ENCODE measurements at regions not wholly inside any gene's neighbourhood (a gene's known extent, or its start where the extent isn't known, plus 50 kb on each side); places are given as distances from the start of the nearest gene placed in this dataset.
A peak's percentile ranks its signal among the peaks of the same experiment; 100 is the strongest.

- DNase-seq (ENCODE audit: low read depth): no peak
Measured at GRCh38 chr2:12027136-12027535, 280.7 kb downstream of the LPIN1 start.

GRCh38 chr2:12031866-12032265 lies 285.4 kb downstream of the LPIN1 start:
- DNase-seq (ENCODE audit: low read depth): no peak

DNA sequence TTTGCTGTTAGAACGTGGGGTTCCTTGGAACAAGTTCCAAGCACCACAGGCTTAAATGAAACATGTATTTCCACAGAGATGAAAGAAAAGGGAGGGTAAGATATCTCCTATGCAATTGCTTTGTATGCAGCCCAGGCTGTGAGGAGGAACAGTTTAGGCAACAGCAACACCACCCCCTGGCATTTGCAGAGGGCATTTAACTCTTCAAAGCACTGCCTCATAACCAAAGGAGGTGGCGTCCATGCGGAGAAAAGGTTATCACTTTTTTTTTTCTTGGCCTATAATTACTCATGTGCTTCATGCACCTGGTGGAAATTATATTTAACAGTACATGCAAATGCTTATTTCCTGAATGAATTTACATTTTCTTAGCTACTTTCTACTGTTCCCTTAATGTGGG lies 286.0 kb downstream of the LPIN1 start:
- DNase-seq (ENCODE audit: low read depth): no peak

DNA sequence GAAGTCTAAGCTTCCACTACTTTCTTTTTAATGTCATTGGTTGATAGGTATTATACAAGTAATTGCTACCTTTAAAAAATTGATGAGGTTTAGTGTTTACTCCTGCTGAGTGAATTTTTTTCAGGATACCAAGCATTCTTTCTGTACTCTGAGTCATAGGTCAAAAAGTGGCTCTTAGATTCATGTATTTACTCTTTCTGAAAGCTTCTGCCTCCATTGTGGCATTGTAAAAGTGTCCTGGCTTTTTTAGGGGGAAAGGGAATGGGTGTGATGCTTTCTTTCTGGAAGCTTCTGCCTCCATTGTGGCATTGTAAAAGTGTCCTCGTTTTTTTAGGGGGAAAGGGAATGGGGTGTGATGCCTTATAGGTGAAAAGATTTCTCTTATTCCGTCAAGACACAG lies 286.5 kb downstream of the LPIN1 start:
- no peak for DNase-seq (ENCODE audit: low read depth)

- no peak for DNase-seq (ENCODE audit: low read depth)
Measured at GRCh38 chr2:12033494-12033893, 287.1 kb downstream of the LPIN1 start.

DNA sequence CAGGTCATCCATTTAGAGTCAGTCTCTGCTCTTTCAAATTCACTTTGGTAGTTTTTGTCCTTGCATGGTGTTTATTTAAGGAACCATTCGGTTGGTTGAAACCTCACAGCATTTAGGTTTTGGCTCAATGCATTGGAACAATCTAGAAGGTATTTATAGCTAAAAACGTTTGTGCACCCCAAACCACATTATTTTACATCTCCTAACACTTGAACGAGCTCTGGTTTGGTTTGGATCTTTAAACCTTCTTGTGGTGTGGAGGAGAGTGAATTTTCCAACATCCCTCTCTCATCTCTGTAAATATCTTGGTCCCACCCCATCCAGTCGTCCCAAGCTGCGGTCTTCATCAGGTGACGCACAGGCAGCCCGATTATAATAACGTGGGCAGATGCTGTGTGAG lies 287.9 kb downstream of the LPIN1 start:
- DNase-seq (ENCODE audit: low read depth): no peak

- no peak for DNase-seq (ENCODE audit: low read depth)
Measured at GRCh38 chr2:12035029-12035720, 288.7 kb downstream of the LPIN1 start.

DNA sequence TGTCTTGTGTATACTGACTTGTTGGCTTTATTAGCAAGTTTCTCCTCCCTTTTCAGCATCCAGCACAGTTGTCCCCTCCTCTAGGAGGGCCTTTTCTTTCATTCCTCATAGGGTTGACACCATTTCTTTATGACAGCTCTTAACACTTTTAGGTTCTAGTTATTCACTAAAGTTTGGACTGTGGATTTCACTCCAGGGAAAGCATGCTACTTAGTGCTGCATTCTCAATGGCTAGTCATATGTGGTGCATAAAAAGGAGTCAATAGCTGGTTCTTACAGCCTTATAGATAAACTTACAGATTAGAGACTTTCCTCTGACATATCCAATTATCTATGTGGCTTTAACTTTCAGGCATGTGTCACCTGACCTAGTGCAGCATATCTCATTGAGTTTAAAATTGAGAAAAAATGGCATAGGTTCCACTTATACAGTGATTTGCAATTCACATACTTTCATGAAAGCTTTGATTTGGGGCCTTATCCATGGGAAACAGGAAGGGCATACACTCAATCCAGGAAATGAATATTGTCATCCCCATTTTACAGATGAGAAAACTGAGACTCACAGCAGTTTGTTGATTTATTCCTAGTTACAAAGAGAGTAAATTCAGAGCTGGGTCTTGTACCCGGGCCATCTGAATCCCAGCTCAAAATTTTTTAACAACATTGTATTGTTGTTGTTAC lies 289.7 kb downstream of the LPIN1 start:
- DNase-seq (ENCODE audit: low read depth): no peak

GRCh38 chr2:12036640-12036983 lies 290.2 kb downstream of the LPIN1 start:
- DNase-seq (ENCODE audit: low read depth): no peak

DNA sequence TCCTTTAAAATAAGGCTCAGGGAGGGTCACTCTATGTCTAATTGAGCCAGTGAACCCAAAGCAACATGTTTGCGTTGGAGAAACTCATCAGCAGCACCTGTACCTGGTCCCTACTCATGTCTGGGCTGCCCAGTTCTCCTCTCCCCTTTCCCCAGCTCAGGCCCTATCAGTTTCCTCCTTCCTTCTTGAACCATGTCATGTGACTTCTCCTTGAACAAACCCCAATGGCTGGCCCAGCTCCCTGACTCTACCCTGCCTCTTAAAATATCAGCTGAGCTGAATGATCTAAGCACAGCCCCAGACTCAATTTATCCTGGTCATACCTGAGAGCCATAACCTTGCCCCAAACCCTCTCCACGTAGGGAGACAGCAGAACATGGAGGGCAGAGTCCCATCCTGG lies 290.9 kb downstream of the LPIN1 start:
- DNase-seq (ENCODE audit: low read depth): no peak

- no peak for DNase-seq (ENCODE audit: low read depth)
Measured at GRCh38 chr2:12041236-12041635, 294.8 kb downstream of the LPIN1 start.

DNA sequence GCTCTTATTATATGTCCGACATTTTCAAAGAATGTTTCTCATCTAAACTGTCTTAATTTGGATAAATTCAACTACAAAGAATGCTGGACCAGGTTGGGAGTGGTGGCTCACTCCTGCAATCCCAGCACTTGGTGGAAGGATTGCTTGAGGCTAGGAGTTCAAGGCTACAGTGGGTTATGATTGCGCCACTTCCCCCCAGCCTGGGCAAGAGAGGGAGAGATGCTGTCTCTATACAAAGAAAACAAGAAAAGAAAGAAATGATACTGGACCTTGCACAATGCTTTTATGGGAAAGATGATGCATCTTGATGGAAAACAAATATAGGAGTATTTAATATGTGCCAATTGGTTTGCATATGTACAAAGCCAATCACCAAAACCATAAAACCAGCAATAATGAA lies 296.7 kb downstream of the LPIN1 start:
- DNase-seq (ENCODE audit: low read depth): no peak

GRCh38 chr2:12044857-12045256 lies 298.4 kb downstream of the LPIN1 start:
- peak; percentile 9 for DNase-seq (ENCODE audit: low read depth)

- no peak for DNase-seq (ENCODE audit: low read depth)
Measured at GRCh38 chr2:12045864-12046291, 299.4 kb downstream of the LPIN1 start.

- no peak for DNase-seq (ENCODE audit: low read depth)
Measured at GRCh38 chr2:12046641-12047040, 300.2 kb downstream of the LPIN1 start.

GRCh38 chr2:12047761-12048160 lies 301.3 kb downstream of the LPIN1 start:
- DNase-seq (ENCODE audit: low read depth): no peak

DNA sequence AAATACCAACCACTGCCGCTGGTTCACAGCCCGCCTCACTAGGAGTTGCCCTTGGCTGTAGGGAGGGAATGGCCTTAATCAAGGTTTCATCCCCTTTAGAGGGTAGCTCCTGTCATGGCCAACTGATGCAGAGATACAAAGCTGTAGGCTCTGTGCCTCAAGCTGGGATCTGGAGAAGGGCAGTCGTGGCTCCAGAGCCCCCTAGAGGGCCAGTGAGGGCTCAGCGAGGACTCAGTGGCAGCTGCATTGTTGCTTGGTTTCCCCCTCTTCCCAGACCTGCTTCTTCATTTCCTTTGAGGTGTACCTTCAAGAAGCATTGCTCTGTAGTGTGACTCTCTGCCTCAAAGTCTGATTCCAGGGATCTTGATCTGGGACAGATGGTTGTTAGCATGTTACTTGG lies 302.1 kb downstream of the LPIN1 start:
- DNase-seq (ENCODE audit: low read depth): no peak

DNA sequence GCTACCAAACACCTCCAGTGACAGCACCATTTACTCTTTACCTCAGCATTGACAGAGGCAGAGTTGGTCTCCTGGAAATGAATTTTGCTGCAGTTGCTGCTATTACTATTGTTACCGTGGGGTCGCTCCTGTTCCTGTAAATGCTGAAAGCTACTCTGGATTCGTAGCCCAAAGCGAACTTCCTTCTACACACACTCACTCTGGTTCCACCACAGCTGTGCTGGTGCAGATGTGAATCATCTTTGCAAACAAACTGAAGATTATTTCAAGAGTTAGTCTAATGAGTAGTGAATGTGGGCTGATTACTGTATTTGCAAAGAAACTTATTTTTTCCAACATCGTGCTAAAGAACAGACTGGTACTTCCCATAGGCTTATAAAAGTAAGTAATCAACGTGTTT lies 304.0 kb downstream of the LPIN1 start:
- DNase-seq (ENCODE audit: low read depth): no peak

GRCh38 chr2:12051831-12052230 lies 305.4 kb downstream of the LPIN1 start:
- DNase-seq (ENCODE audit: low read depth): no peak

DNA sequence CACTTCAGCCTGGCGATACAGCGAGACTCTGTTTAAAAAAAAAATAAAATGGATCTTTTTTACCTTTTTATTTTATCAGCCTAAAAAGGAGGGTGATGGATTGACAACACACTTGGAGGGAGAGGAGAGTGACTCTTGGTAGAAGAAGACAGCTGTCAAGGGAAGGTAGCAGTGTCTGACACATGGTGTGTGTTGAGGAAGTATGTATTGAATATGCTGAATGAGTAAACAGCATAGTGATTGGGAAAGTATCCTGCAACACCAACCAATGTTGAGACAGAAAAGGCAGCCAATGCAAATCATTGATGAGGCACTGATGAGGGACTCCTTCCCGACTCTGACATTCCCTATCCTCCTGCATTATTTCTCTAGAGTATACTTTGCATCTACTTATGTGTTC lies 306.4 kb downstream of the LPIN1 start:
- no peak for DNase-seq (ENCODE audit: low read depth)

GRCh38 chr2:12054956-12055618 lies 308.7 kb downstream of the LPIN1 start:
- no peak for DNase-seq (ENCODE audit: low read depth)

DNA sequence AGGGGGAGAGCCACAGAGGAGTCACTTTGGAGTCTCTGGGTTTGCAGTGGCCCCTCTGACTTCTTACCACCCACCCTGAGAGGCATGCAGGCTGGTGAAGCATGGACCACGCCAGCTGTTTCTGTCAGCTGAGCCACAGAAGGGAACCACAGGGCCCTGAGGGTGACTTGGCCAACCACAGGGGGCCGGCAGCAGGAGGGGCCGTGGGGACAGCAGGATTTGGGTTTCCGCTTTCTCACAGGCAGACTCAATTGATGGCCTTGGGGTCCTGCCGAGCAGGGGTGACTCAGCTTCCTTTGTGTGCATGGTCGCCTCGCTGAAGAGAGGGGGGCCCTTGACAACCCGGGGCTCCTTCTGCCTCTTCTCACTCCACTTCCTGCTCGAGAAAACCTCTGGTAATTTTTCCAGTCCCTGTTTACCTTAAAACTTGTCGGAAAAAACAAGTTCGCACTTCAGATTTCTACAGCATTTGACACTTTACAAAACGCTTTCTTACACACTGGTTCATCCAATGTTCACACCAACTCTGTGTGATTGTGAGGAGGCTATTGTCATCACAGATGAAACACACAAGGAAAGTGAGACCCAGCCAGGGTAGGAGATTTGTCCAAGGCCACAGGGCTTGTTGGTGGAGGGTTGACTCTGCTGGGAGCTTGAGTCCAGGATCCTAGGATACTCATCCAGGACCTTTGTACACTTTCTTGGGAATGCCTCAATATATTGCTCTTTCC lies 311.2 kb downstream of the LPIN1 start:
- DNase-seq (ENCODE audit: low read depth): peak; percentile 18
